Right lobe of liver (tissue), 4 donors: ENCODE measurements at regions not wholly inside any gene's neighbourhood (a gene's known extent, or its start where the extent isn't known, plus 50 kb on each side); places are given as distances from the start of the nearest gene placed in this dataset.

Experiments
- CTCF ChIP-seq, 4 donors: fragments of 200-600 bp in 3 of 4; fragments of 450-650 bp in 1 of 4; IDR thresholded peaks; one replicate each; pipeline versions ENCODE4 v1.5.1 to v1.8.0; 2016 to 2022; ENCODE audit warnings: antibody characterized with exemption in 4 of 4, mild to moderate bottlenecking in 2 of 4
- POLR2A ChIP-seq: fragments of 450-650 bp; IDR thresholded peaks from one replicate; pipeline ENCODE4 v1.6.1; 2017; ENCODE audit warnings: antibody characterized with exemption, mild to moderate bottlenecking
- donor health status: DM: no; HTN: no; CAD: no.
- donor health status: DM: no; HTN: no; CAD: no.
- donor health status: DM: no; HTN: yes; CAD: no.

DNA sequence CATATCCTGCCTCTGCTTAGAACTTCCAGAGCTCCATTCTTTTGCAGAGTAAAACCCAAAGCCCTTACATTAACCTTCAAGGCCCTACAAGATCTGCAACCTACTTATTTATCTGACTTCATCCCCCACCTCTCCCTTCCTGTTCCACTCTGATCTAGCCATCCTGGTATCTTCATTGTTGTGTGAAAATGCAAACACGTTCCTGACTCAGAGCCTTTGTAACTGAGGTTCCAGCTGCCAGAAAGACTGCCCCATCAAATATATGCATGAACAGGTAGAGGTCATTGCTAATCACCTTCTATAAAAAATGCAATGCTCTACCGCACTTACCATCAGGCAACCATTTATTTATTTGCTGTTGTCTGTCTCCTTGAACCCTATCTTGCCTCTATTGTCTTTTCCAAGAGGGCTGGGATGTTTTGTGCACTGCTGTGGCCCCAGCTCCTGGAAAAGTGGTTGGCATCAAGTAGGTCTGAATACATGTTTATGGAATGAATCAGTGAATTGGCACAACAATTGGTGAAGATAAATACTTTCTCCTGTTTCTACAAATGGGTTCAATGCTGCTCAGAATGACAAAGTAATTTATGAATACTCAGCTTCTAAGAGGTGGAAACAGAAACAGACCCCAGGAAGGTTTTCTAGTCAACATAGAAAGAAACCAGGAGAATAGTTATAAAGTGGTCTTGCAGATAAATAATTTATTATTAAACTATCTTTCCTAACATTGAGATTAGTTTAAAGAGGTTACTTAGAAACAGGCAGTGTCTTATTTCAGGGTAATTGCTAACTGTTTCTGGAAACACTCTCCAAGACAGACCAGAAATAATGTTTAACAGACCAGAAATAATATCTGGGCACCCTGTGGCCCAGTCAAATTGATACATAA is 230.6 kb upstream of the CD180 start:
- no peak for TF ChIP-seq POLR2A
- no peak for TF ChIP-seq CTCF (IDR thresholded peaks at IDR 0.05)
